ENCODE measurements at regions not wholly inside any gene's neighbourhood (a gene's known extent, or its start where the extent isn't known, plus 50 kb on each side); places are given as distances from the start of the nearest gene placed in this dataset.

- no peaks in the 10 kb centered on the region for H3K27me3 ChIP-seq (ENCODE audit: insufficient read depth, low read depth, low read length)
- no peak overlapping the region for H3K9ac ChIP-seq (ENCODE audit: low read length)
- no peak for TF ChIP-seq EZH2 (IDR thresholded peaks at IDR 0.05; ENCODE audit: borderline replicate concordance, insufficient read depth, low read length, poor library complexity, severe bottlenecking)
- H3K36me3 ChIP-seq (ENCODE audit: insufficient read depth, low read length) = no peaks in the 10 kb centered on the region
- no peak overlapping the region for H2AFZ ChIP-seq (ENCODE audit: low read depth, low read length)
- no peak overlapping the region for H3K4me3 ChIP-seq (ENCODE audit: low read length)
- no peak overlapping the region for H3K27ac ChIP-seq (ENCODE audit: low read length)
- no peaks in the 10 kb centered on the region for H3F3A ChIP-seq (ENCODE audit: insufficient read depth, low read length, poor library complexity, severe bottlenecking)
- H3K9me3 ChIP-seq (ENCODE audit: low read length) = no peaks in the 10 kb centered on the region
- H4K20me1 ChIP-seq (ENCODE audit: insufficient read depth) = no peaks in the 10 kb centered on the region
- no peak overlapping the region for H3K4me2 ChIP-seq (ENCODE audit: low read length)
- no peaks in the 10 kb centered on the region for H3K9me2 ChIP-seq (ENCODE audit: insufficient read depth, low read length)
- H3K79me2 ChIP-seq (replicated peaks; ENCODE audit: insufficient read depth, low read length) = no peaks in the 10 kb centered on the region
Observed at GRCh38 chr4:58063404-58064160, 953.4 kb upstream of the IGFBP7 start.

GRCh38 chr4:58061967-58062366 is 951.8 kb upstream of the IGFBP7 start:
- H3K4me3 ChIP-seq (ENCODE audit: low read length) = no peak overlapping the region
- H3K9me2 ChIP-seq (ENCODE audit: insufficient read depth, low read length) = no peaks in the 10 kb centered on the region
- H3K9ac ChIP-seq (ENCODE audit: low read length) = no peak overlapping the region
- H3K79me2 ChIP-seq (replicated peaks; ENCODE audit: insufficient read depth, low read length) = no peaks in the 10 kb centered on the region
- no peaks in the 10 kb centered on the region for H3K36me3 ChIP-seq (ENCODE audit: insufficient read depth, low read length)
- H3K4me2 ChIP-seq (ENCODE audit: low read length) = no peak overlapping the region
- no peaks in the 10 kb centered on the region for H3K9me3 ChIP-seq (ENCODE audit: low read length)
- H3K27ac ChIP-seq (ENCODE audit: low read length) = no peak overlapping the region
- no peak overlapping the region for H2AFZ ChIP-seq (ENCODE audit: low read depth, low read length)
- TF ChIP-seq EZH2 (IDR thresholded peaks at IDR 0.05; ENCODE audit: borderline replicate concordance, insufficient read depth, low read length, poor library complexity, severe bottlenecking) = no peak
- TF ChIP-seq EP300 (conservative IDR thresholded peaks at IDR 0.05; ENCODE audit: poor library complexity, severe bottlenecking) = no peak
- TF ChIP-seq POLR2AphosphoS5 (IDR thresholded peaks at IDR 0.05) = no peak
- TF ChIP-seq CTCF (IDR thresholded peaks at IDR 0.05; ENCODE audit: poor library complexity, severe bottlenecking) = no peak
- TF ChIP-seq MXI1 (conservative IDR thresholded peaks at IDR 0.05; ENCODE audit: poor library complexity, severe bottlenecking) = no peak
- no peak for TF ChIP-seq SMC3 (conservative IDR thresholded peaks at IDR 0.05; ENCODE audit: poor library complexity)
- TF ChIP-seq RAD21 (conservative IDR thresholded peaks at IDR 0.05) = no peak
- TF ChIP-seq REST (IDR thresholded peaks at IDR 0.05; ENCODE audit: borderline replicate concordance) = no peak
- no peak for TF ChIP-seq TAF1 (IDR thresholded peaks at IDR 0.05; ENCODE audit: low read depth)
- no peaks in the 10 kb centered on the region for H3F3A ChIP-seq (ENCODE audit: insufficient read depth, low read length, poor library complexity, severe bottlenecking)
- no peaks in the 10 kb centered on the region for H4K20me1 ChIP-seq (ENCODE audit: insufficient read depth)
- no peaks in the 10 kb centered on the region for H3K27me3 ChIP-seq (ENCODE audit: insufficient read depth, low read depth, low read length)
